Panc1 (cell line): ENCODE measurements at regions not wholly inside any gene's neighbourhood (a gene's known extent, or its start where the extent isn't known, plus 50 kb on each side); places are given as distances from the start of the nearest gene placed in this dataset.

ENCODE experiments used
- ATAC-seq: fragments of 200-7000 bp; cut with Tn5 transposase; 2 replicates; pipeline ENCODE4 v1.9.1; 2020; ENCODE audit warnings: mild to moderate bottlenecking, moderate library complexity
- BruUV-seq: library from RNA; stranded (reverse); fragments of 400-500 nt; replicated peaks from 2 replicates; lab custom pipeline; 2021; lab: Mats Ljungman, UMichigan
- CTCF ChIA-PET: fragments of 300-600 bp; sonication (Branson Sonifier 250); formaldehyde crosslinking; loops from one replicate; lab custom pipeline; 2022; ENCODE audit warnings: antibody characterized with exemption; lab: Charles Lee
- POLR2A ChIA-PET: fragments of 300-600 bp; sonication (Branson Sonifier 250); formaldehyde crosslinking; loops from one replicate; lab custom pipeline; 2022; ENCODE audit warnings: antibody characterized with exemption; lab: Charles Lee
- DNase-seq: peaks from one replicate; pipeline ENCODE4 v3.0.0-alpha.2; 2010; ENCODE audit warnings: low read depth, low spot score
- H3K27ac ChIP-seq: 2 replicates; pipeline ENCODE4 v1.5.1; 2011; ENCODE audit warnings: mild to moderate bottlenecking, low read length, inconsistent platforms
- H3K27me3 ChIP-seq: fragments of 200-500 bp; sonication (Bioruptor generic); 2 replicates; pipeline ENCODE4 v1.6.0; 2014; ENCODE audit warnings: low read length, inconsistent platforms; ENCODE audit not compliant: control insufficient read depth, insufficient read depth
- H3K36me3 ChIP-seq: fragments of 200-500 bp; sonication (Bioruptor generic); 2 replicates; pipeline ENCODE4 v1.5.1; 2014; ENCODE audit warnings: inconsistent platforms, mild to moderate bottlenecking, low read length, moderate library complexity; ENCODE audit not compliant: control insufficient read depth, insufficient read depth
- H3K4me1 ChIP-seq: 2 replicates; pipeline ENCODE4 v1.5.1; 2011; ENCODE audit warnings: inconsistent platforms, mild to moderate bottlenecking, low read length, moderate library complexity; ENCODE audit not compliant: control insufficient read depth, insufficient read depth
- H3K4me3 ChIP-seq, 2 experiments: 2 replicates each; pipeline ENCODE4 v1.5.1; 2011 to 2012; ENCODE audit warnings: low read depth in 2 of 2, low read length in 2 of 2, mild to moderate bottlenecking in 2 of 2, inconsistent platforms in 1 of 2, moderate library complexity in 1 of 2
- H3K9me3 ChIP-seq: fragments of 200-500 bp; sonication (Bioruptor generic); 2 replicates; pipeline ENCODE4 v1.5.1; 2014; ENCODE audit warnings: low read depth, mild to moderate bottlenecking, inconsistent platforms, low read length, moderate library complexity; ENCODE audit not compliant: control insufficient read depth, insufficient read depth
- POLR2AphosphoS5 ChIP-seq: IDR thresholded peaks from 2 replicates; pipeline ENCODE4 v1.6.1; 2012; ENCODE audit warnings: mild to moderate bottlenecking, low read depth, low read length, moderate library complexity
- SIN3A ChIP-seq: IDR thresholded peaks from 2 replicates; pipeline ENCODE4 v1.6.1; 2012; ENCODE audit warnings: low read depth, mild to moderate bottlenecking, low read length, moderate library complexity, borderline replicate concordance; ENCODE audit not compliant: insufficient read depth
- TCF7L2 ChIP-seq: IDR thresholded peaks from 2 replicates; pipeline ENCODE4 v1.6.1; 2011; ENCODE audit warnings: mild to moderate bottlenecking, low read depth, low read length, inconsistent platforms
- in situ Hi-C: cut with HindIII; loops from 2 replicates; pipeline ENCODE4 v1.10.0; 2016; ENCODE audit warnings: low sequenced_read_pairs, low pct_unique_long_range_greater_than_20kb
- intact Hi-C: fragments of 100-400 bp; cut with micrococcal nuclease; formaldehyde crosslinking; loops from one replicate; pipeline ENCODE4 v1.10.0; 2022; ENCODE audit not compliant: unreplicated experiment
- TF ChIP-seq, protein P1 (sequence below): fragments of 450-650 bp; IDR thresholded peaks from 2 replicates; pipeline ENCODE4 v1.5.1; 2017; ENCODE audit warnings: mild to moderate bottlenecking
- TF ChIP-seq, protein P2 (sequence below), 2 experiments: IDR thresholded peaks; 2 replicates each; pipeline ENCODE4 v1.6.1; 2011 to 2012; ENCODE audit warnings: low read depth in 2 of 2, control low read depth in 1 of 2, low read length in 1 of 2, mild to moderate bottlenecking in 1 of 2, moderate library complexity in 1 of 2; ENCODE audit not compliant: insufficient read depth in 1 of 2

DNA sequence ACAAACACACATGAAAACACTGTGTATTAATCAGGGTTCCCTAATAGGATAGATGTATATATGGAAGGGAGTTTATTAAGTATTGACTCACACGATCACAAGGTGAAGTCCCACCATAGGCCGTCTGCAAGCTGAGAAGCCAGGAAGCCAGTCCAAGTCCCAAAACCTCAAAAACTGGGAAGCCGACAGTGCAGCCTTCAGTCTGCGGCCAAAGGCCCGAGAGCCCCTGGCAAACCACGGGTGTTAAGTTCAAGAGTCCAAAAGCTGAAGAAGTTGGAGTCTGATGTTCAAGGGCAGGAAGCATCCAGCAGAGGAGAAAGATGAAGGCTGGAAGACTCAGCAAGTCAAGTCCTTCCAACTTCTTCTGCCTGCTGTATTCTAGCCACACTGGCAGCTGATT is 1085.0 kb upstream of the TMEM132C start:
- Histone ChIP-seq H3K4me3 (no peak overlapping the region), H3K4me1 (no peaks in the 10 kb centered on the region), H3K36me3 (no peaks in the 10 kb centered on the region), H3K9me3 (no peaks in the 10 kb centered on the region), H3K27me3 (no peaks in the 10 kb centered on the region), H3K27ac (no peak overlapping the region)
- TF ChIP-seq TCF7L2 (no peak), SIN3A (no peak), POLR2AphosphoS5 (no peak)
- TF ChIP-seq, protein P1, sequence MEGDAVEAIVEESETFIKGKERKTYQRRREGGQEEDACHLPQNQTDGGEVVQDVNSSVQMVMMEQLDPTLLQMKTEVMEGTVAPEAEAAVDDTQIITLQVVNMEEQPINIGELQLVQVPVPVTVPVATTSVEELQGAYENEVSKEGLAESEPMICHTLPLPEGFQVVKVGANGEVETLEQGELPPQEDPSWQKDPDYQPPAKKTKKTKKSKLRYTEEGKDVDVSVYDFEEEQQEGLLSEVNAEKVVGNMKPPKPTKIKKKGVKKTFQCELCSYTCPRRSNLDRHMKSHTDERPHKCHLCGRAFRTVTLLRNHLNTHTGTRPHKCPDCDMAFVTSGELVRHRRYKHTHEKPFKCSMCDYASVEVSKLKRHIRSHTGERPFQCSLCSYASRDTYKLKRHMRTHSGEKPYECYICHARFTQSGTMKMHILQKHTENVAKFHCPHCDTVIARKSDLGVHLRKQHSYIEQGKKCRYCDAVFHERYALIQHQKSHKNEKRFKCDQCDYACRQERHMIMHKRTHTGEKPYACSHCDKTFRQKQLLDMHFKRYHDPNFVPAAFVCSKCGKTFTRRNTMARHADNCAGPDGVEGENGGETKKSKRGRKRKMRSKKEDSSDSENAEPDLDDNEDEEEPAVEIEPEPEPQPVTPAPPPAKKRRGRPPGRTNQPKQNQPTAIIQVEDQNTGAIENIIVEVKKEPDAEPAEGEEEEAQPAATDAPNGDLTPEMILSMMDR = no peak
- TF ChIP-seq, protein P2, sequence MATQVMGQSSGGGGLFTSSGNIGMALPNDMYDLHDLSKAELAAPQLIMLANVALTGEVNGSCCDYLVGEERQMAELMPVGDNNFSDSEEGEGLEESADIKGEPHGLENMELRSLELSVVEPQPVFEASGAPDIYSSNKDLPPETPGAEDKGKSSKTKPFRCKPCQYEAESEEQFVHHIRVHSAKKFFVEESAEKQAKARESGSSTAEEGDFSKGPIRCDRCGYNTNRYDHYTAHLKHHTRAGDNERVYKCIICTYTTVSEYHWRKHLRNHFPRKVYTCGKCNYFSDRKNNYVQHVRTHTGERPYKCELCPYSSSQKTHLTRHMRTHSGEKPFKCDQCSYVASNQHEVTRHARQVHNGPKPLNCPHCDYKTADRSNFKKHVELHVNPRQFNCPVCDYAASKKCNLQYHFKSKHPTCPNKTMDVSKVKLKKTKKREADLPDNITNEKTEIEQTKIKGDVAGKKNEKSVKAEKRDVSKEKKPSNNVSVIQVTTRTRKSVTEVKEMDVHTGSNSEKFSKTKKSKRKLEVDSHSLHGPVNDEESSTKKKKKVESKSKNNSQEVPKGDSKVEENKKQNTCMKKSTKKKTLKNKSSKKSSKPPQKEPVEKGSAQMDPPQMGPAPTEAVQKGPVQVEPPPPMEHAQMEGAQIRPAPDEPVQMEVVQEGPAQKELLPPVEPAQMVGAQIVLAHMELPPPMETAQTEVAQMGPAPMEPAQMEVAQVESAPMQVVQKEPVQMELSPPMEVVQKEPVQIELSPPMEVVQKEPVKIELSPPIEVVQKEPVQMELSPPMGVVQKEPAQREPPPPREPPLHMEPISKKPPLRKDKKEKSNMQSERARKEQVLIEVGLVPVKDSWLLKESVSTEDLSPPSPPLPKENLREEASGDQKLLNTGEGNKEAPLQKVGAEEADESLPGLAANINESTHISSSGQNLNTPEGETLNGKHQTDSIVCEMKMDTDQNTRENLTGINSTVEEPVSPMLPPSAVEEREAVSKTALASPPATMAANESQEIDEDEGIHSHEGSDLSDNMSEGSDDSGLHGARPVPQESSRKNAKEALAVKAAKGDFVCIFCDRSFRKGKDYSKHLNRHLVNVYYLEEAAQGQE (IDR thresholded peaks at IDR 0.05; ENCODE audit: insufficient read depth in 1 of 2, low read depth in 2 of 2, low read length in 1 of 2) = no peak
- ATAC-seq = no peak
- ChIA-PET POLR2A (no interaction called here), CTCF (no interaction called here)
- in situ Hi-C loops (no loop called here), intact Hi-C loops (no loop called here)
- no TSS peak for BruUV-seq
- no peak for DNase-seq

DNA sequence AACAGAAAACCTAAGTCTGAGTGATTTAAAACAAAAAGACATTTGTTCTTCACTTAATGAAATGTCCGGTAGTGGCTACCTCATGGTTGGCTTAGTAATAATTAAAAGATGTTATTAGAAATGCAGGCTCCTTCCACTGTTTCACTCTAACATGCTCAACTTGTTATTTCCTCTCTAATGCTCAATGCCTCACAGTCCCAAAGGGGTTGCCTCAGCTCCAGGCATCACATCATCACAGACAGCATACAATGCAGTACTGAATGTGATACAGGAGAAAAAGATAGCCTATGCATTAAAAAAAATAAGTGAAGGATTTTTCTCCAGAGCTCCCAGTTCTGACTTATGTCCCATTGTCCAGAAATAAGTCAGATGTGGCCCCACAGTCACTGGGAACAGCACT is 1077.0 kb upstream of the TMEM132C start:
- intact Hi-C loops (no loop called here), in situ Hi-C loops (no loop called here)
- H3K36me3 ChIP-seq = no peaks in the 10 kb centered on the region
- TF ChIP-seq POLR2AphosphoS5 (no peak), SIN3A (no peak), TCF7L2 (no peak)
- TF ChIP-seq, protein P2 (IDR thresholded peaks at IDR 0.05; ENCODE audit: insufficient read depth in 1 of 2, low read depth in 2 of 2, low read length in 1 of 2) = no peak
- TF ChIP-seq, protein P1 = no peak
- CTCF ChIA-PET = no interaction called here
- no TSS peak for BruUV-seq
- H3K4me3 ChIP-seq = no peak overlapping the region
- H3K4me1 ChIP-seq = no peaks in the 10 kb centered on the region
- no peak overlapping the region for H3K27ac ChIP-seq
- H3K27me3 ChIP-seq = no peaks in the 10 kb centered on the region
- POLR2A ChIA-PET = no interaction called here
- H3K9me3 ChIP-seq = no peaks in the 10 kb centered on the region
- DNase-seq = no peak
- no peak for ATAC-seq
